ENCODE measurements at regions not wholly inside any gene's neighbourhood (a gene's known extent, or its start where the extent isn't known, plus 50 kb on each side); places are given as distances from the start of the nearest gene placed in this dataset.

DNA sequence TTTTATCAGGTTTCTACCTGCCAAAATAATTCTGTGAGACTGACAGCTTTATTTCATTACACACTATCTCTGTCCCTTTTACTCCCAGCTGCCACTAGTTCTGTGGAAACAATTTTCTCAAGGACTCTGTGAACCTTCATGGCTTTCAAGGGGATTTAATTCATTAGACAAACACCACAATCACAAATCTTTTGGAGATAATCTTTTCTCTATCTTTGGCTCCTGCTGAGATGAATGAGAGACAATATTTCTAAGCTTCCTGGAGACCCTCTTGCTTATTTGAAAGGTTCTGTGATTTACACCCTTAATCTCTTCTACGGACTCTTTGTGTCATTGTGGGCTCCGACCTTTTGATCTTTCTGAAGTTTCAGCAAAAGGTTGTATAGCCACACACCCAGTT, 222.6 kb downstream of the PRDM9 start:
- no peak overlapping the region for H3K9ac ChIP-seq (ENCODE audit: low read length)
- TF ChIP-seq SMC3 (conservative IDR thresholded peaks at IDR 0.05; ENCODE audit: poor library complexity) (no peak), EZH2 (IDR thresholded peaks at IDR 0.05; ENCODE audit: borderline replicate concordance, insufficient read depth, low read length, poor library complexity, severe bottlenecking) (no peak), MXI1 (conservative IDR thresholded peaks at IDR 0.05; ENCODE audit: poor library complexity, severe bottlenecking) (no peak), POLR2AphosphoS5 (IDR thresholded peaks at IDR 0.05) (no peak), EP300 (conservative IDR thresholded peaks at IDR 0.05; ENCODE audit: poor library complexity, severe bottlenecking) (no peak), TAF1 (IDR thresholded peaks at IDR 0.05; ENCODE audit: low read depth) (no peak), RAD21 (conservative IDR thresholded peaks at IDR 0.05) (no peak)
- TF ChIP-seq, protein P1, sequence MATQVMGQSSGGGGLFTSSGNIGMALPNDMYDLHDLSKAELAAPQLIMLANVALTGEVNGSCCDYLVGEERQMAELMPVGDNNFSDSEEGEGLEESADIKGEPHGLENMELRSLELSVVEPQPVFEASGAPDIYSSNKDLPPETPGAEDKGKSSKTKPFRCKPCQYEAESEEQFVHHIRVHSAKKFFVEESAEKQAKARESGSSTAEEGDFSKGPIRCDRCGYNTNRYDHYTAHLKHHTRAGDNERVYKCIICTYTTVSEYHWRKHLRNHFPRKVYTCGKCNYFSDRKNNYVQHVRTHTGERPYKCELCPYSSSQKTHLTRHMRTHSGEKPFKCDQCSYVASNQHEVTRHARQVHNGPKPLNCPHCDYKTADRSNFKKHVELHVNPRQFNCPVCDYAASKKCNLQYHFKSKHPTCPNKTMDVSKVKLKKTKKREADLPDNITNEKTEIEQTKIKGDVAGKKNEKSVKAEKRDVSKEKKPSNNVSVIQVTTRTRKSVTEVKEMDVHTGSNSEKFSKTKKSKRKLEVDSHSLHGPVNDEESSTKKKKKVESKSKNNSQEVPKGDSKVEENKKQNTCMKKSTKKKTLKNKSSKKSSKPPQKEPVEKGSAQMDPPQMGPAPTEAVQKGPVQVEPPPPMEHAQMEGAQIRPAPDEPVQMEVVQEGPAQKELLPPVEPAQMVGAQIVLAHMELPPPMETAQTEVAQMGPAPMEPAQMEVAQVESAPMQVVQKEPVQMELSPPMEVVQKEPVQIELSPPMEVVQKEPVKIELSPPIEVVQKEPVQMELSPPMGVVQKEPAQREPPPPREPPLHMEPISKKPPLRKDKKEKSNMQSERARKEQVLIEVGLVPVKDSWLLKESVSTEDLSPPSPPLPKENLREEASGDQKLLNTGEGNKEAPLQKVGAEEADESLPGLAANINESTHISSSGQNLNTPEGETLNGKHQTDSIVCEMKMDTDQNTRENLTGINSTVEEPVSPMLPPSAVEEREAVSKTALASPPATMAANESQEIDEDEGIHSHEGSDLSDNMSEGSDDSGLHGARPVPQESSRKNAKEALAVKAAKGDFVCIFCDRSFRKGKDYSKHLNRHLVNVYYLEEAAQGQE (IDR thresholded peaks at IDR 0.05; ENCODE audit: borderline replicate concordance), result no peak
- TF ChIP-seq, protein P2, sequence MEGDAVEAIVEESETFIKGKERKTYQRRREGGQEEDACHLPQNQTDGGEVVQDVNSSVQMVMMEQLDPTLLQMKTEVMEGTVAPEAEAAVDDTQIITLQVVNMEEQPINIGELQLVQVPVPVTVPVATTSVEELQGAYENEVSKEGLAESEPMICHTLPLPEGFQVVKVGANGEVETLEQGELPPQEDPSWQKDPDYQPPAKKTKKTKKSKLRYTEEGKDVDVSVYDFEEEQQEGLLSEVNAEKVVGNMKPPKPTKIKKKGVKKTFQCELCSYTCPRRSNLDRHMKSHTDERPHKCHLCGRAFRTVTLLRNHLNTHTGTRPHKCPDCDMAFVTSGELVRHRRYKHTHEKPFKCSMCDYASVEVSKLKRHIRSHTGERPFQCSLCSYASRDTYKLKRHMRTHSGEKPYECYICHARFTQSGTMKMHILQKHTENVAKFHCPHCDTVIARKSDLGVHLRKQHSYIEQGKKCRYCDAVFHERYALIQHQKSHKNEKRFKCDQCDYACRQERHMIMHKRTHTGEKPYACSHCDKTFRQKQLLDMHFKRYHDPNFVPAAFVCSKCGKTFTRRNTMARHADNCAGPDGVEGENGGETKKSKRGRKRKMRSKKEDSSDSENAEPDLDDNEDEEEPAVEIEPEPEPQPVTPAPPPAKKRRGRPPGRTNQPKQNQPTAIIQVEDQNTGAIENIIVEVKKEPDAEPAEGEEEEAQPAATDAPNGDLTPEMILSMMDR (IDR thresholded peaks at IDR 0.05; ENCODE audit: poor library complexity, severe bottlenecking), result no peak
- H3K9me2 ChIP-seq (ENCODE audit: insufficient read depth, low read length), result no peaks in the 10 kb centered on the region
- H3K4me2 ChIP-seq (ENCODE audit: low read length), result no peak overlapping the region
- H2AFZ ChIP-seq (ENCODE audit: low read depth, low read length), result no peak overlapping the region
- H3K27me3 ChIP-seq (ENCODE audit: insufficient read depth, low read depth, low read length), result no peaks in the 10 kb centered on the region
- no peaks in the 10 kb centered on the region for H3K79me2 ChIP-seq (replicated peaks; ENCODE audit: insufficient read depth, low read length)
- H3K36me3 ChIP-seq (ENCODE audit: insufficient read depth, low read length), result no peaks in the 10 kb centered on the region
- no peaks in the 10 kb centered on the region for H4K20me1 ChIP-seq (ENCODE audit: insufficient read depth)
- no peak overlapping the region for H3K27ac ChIP-seq (ENCODE audit: low read length)
- no peaks in the 10 kb centered on the region for H3F3A ChIP-seq (ENCODE audit: insufficient read depth, low read length, poor library complexity, severe bottlenecking)
- H3K4me3 ChIP-seq (ENCODE audit: low read length), result no peak overlapping the region
- H3K9me3 ChIP-seq (ENCODE audit: low read length), result no peaks in the 10 kb centered on the region

DNA sequence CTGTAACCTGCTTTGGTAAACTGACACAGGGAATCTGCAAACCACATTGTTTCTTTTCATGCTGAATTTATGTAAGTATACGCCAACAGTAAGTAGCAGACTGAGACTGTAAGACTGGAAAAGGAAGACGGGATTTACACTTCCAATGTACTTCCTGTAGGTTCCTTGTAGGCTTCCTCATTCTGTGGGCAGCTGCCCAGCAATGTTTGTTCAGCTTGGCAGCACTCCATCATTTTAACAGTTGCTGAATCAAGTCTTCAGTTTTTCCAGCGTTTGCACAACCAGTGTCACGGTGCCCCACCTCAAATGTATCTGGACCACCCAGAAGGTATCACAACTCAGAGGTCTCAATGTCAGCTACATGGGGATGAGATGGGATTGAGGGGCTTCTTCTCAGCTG, 232.6 kb downstream of the PRDM9 start:
- Histone ChIP-seq H3F3A (ENCODE audit: insufficient read depth, low read length, poor library complexity, severe bottlenecking) (no peaks in the 10 kb centered on the region), H3K9me3 (ENCODE audit: low read length) (no peaks in the 10 kb centered on the region), H3K9ac (ENCODE audit: low read length) (no peak overlapping the region), H3K27me3 (ENCODE audit: insufficient read depth, low read depth, low read length) (no peaks in the 10 kb centered on the region), H3K27ac (ENCODE audit: low read length) (no peak overlapping the region), H3K4me3 (ENCODE audit: low read length) (no peak overlapping the region), H3K4me2 (ENCODE audit: low read length) (no peak overlapping the region), H4K20me1 (ENCODE audit: insufficient read depth) (no peaks in the 10 kb centered on the region), H3K79me2 (replicated peaks; ENCODE audit: insufficient read depth, low read length) (no peaks in the 10 kb centered on the region), H3K36me3 (ENCODE audit: insufficient read depth, low read length) (no peaks in the 10 kb centered on the region), H3K9me2 (ENCODE audit: insufficient read depth, low read length) (no peaks in the 10 kb centered on the region), H2AFZ (ENCODE audit: low read depth, low read length) (no peak overlapping the region)
- TF ChIP-seq, protein P1 (IDR thresholded peaks at IDR 0.05; ENCODE audit: borderline replicate concordance), result no peak
- TF ChIP-seq SMC3 (conservative IDR thresholded peaks at IDR 0.05; ENCODE audit: poor library complexity) (no peak), RAD21 (conservative IDR thresholded peaks at IDR 0.05) (no peak), MXI1 (conservative IDR thresholded peaks at IDR 0.05; ENCODE audit: poor library complexity, severe bottlenecking) (no peak), EP300 (conservative IDR thresholded peaks at IDR 0.05; ENCODE audit: poor library complexity, severe bottlenecking) (no peak), EZH2 (IDR thresholded peaks at IDR 0.05; ENCODE audit: borderline replicate concordance, insufficient read depth, low read length, poor library complexity, severe bottlenecking) (no peak), TAF1 (IDR thresholded peaks at IDR 0.05; ENCODE audit: low read depth) (no peak), POLR2AphosphoS5 (IDR thresholded peaks at IDR 0.05) (no peak)
- TF ChIP-seq, protein P2 (IDR thresholded peaks at IDR 0.05; ENCODE audit: poor library complexity, severe bottlenecking), result no peak
